ENCODE measurements at regions not wholly inside any gene's neighbourhood (a gene's known extent, or its start where the extent isn't known, plus 50 kb on each side); places are given as distances from the start of the nearest gene placed in this dataset.

- no peak for FAIRE-seq
- Histone ChIP-seq H3K4me2 (no peak overlapping the region), H3K27ac (no peak overlapping the region), H3K4me1 (peaks cover 6% of the 10 kb centered on the region; the same call in 2 of the 3 replicates), H3K9me3 (peaks cover 6% of the 10 kb centered on the region; the same call in 2 of the 3 replicates), H3K4me3 (no peak overlapping the region)
- ATAC-seq, result no peak
- ChIA-PET CTCF (no interaction called here), POLR2A (no interaction called here)
- DNase-seq (ENCODE audit: low read depth in 1 of 2, low spot score in 1 of 2), result no peak
- TF ChIP-seq RARB (CRISPR knock-in tag; IDR thresholded peaks at IDR 0.05), result no peak
- 40% methylated on average over 3 of the region's 3 CpGs for WGBS (ENCODE audit: missing lambda C conversion rate)
These were observed 330.5 kb downstream of the NPR3 start for GRCh38 chr5:33041586-33041985.

GRCh38 chr5:33043343-33043997 is 332.3 kb downstream of the NPR3 start:
- ATAC-seq (no peak), DNase-seq (ENCODE audit: low read depth in 1 of 2, low spot score in 1 of 2) (no peak), FAIRE-seq (peak; percentile 56)
- no peak for TF ChIP-seq SMC3 (IDR thresholded peaks at IDR 0.05)
- no peak for TF ChIP-seq SREBF2 (IDR thresholded peaks at IDR 0.05)
- no peak for TF ChIP-seq REST (IDR thresholded peaks at IDR 0.05)
- no peak for TF ChIP-seq EHF (CRISPR knock-in tag; IDR thresholded peaks at IDR 0.05)
- no peak for TF ChIP-seq HES2 (IDR thresholded peaks at IDR 0.05)
- TF ChIP-seq CHD2 (IDR thresholded peaks at IDR 0.05; ENCODE audit: low read length, partially characterized antibody), result no peak
- Histone ChIP-seq H3K4me2 (peak overlapping the region; percentile 16; the same call in 1 of the 3 replicates), H3K9me3 (peaks cover 6% of the 10 kb centered on the region; the same call in 2 of the 3 replicates), H3K4me3 (no peak overlapping the region), H3K27ac (no peak overlapping the region), H3K4me1 (peaks cover 6% of the 10 kb centered on the region; the same call in 2 of the 3 replicates)
- POLR2A ChIA-PET, result no interaction called here
- CTCF ChIA-PET, result no interaction called here
- WGBS (ENCODE audit: missing lambda C conversion rate), result 59% methylated on average over 1 of the region's 1 CpG

DNA sequence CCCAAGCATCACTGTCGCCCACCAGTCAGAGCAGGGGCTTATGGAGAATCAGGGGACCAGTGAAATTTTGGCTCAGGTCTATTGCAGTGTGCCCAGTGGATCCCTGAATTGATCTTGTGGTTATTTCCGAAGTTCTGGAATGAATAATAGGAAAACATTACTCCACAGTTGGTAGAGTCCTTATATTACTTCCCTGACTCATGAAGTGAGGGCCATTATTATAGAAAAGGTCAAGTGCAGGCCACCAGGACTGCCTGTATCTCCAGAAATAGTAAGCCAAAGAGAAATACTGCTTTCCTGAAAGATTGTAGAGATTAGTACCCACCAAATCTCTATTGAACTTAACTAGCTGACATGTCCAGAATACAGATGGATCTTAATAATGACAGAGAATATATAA is 335.0 kb downstream of the NPR3 start:
- whole genome bisulfite sequencing (ENCODE audit: missing lambda C conversion rate), result 51% methylated on average over 2 of the region's 2 CpGs

DNA sequence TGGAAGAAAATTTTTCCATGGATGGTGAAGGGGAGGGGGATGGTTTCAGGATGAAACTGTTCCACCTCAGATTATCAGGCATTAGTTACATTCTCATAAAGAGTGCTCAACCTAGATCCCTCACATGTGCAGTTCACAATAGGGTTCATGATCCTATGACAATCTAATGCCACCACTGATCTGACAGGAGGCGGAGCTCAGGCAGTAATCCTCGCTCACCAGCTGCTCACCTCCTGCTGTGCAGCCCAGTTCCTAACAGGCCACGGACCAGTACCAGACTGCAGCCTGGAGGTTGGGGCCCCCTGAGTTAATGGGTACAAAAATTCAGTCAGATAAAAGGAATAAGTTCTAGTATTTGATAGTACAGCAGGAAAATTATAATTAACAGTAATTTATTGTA is 337.2 kb downstream of the NPR3 start:
- ATAC-seq (no peak), FAIRE-seq (no peak)
- peak overlapping the region; percentile 40 for H3K4me3 ChIP-seq

More for the DNA sequence above, 335.0 kb downstream of the NPR3 start:
- DNase-seq (ENCODE audit: low read depth in 1 of 2, low spot score in 1 of 2), result no peak
- no peak for ATAC-seq
- ChIA-PET POLR2A (no interaction called here), CTCF (no interaction called here)
- TF ChIP-seq ZC3H11A (IDR thresholded peaks at IDR 0.05), result no peak
- no peak overlapping the region for H3K4me2 ChIP-seq
- H3K9me3 ChIP-seq, result peaks cover 1% of the 10 kb centered on the region; the same call in 2 of the 3 replicates
- H3K27ac ChIP-seq, result no peak overlapping the region
- no peak overlapping the region for H3K4me3 ChIP-seq
- FAIRE-seq, result no peak
- H3K4me1 ChIP-seq, result peaks cover 27% of the 10 kb centered on the region

More for the DNA sequence above, 337.2 kb downstream of the NPR3 start:
- ChIA-PET POLR2A (interaction anchor here (1.6 kb wide), 1 partner anchor 100 kb away, joined by 4 read pairs; no protein-coding TSS in a partner anchor), CTCF (interaction anchor here (1.3 to 1.7 kb wide), 2 partner anchors 9 to 23 kb away, joined by 3 to 4 read pairs; no protein-coding TSS in a partner anchor)
- peak overlapping the region; percentile 77 for H3K4me2 ChIP-seq
- H3K9me3 ChIP-seq, result no peaks in the 10 kb centered on the region
- peaks cover 27% of the 10 kb centered on the region for H3K4me1 ChIP-seq
- no peak for DNase-seq (ENCODE audit: low read depth in 1 of 2, low spot score in 1 of 2)
- TF ChIP-seq NR3C1 (IDR thresholded peaks at IDR 0.05), result no peak
- TF ChIP-seq CBX8 (IDR thresholded peaks at IDR 0.05), result no peak
- TF ChIP-seq, protein P1, sequence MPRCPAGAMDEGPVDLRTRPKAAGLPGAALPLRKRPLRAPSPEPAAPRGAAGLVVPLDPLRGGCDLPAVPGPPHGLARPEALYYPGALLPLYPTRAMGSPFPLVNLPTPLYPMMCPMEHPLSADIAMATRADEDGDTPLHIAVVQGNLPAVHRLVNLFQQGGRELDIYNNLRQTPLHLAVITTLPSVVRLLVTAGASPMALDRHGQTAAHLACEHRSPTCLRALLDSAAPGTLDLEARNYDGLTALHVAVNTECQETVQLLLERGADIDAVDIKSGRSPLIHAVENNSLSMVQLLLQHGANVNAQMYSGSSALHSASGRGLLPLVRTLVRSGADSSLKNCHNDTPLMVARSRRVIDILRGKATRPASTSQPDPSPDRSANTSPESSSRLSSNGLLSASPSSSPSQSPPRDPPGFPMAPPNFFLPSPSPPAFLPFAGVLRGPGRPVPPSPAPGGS (IDR thresholded peaks at IDR 0.05), result no peak
- no peak for TF ChIP-seq CHD4 (IDR thresholded peaks at IDR 0.05; ENCODE audit: borderline replicate concordance)
- no peak for TF ChIP-seq TFCP2L1 (CRISPR knock-in tag; IDR thresholded peaks at IDR 0.05)
- TF ChIP-seq, protein P2, sequence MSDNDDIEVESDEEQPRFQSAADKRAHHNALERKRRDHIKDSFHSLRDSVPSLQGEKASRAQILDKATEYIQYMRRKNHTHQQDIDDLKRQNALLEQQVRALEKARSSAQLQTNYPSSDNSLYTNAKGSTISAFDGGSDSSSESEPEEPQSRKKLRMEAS (IDR thresholded peaks at IDR 0.05), result no peak
- no peak for TF ChIP-seq CEBPB (IDR thresholded peaks at IDR 0.05)
- TF ChIP-seq, protein P3, sequence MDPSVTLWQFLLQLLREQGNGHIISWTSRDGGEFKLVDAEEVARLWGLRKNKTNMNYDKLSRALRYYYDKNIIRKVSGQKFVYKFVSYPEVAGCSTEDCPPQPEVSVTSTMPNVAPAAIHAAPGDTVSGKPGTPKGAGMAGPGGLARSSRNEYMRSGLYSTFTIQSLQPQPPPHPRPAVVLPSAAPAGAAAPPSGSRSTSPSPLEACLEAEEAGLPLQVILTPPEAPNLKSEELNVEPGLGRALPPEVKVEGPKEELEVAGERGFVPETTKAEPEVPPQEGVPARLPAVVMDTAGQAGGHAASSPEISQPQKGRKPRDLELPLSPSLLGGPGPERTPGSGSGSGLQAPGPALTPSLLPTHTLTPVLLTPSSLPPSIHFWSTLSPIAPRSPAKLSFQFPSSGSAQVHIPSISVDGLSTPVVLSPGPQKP (IDR thresholded peaks at IDR 0.05; ENCODE audit: low read depth, low read length), result no peak
- TF ChIP-seq KDM5A (IDR thresholded peaks at IDR 0.05), result no peak
- H3K27ac ChIP-seq, result peak overlapping the region; percentile 51 to 85; a peak in 4 of 6 replicates
- 68% methylated on average over 3 of the region's 3 CpGs for WGBS (ENCODE audit: missing lambda C conversion rate)

All from A549 (cell line).